ENCODE measurements at regions not wholly inside any gene's neighbourhood (a gene's known extent, or its start where the extent isn't known, plus 50 kb on each side); places are given as distances from the start of the nearest gene placed in this dataset.

- no peak for DNase-seq (ENCODE audit: low read depth)
These were observed 512.1 kb upstream of the LRRC4C start for GRCh38 chr11:41971592-41971991.

GRCh38 chr11:41978945-41979344 lies 519.5 kb upstream of the LRRC4C start:
- DNase-seq (ENCODE audit: low read depth), result peak; percentile 48

GRCh38 chr11:41980741-41981140 lies 521.3 kb upstream of the LRRC4C start:
- no peak for DNase-seq (ENCODE audit: low read depth)

- no peak for DNase-seq (ENCODE audit: low read depth)
These were observed 522.8 kb upstream of the LRRC4C start for GRCh38 chr11:41982276-41982675.

GRCh38 chr11:41982975-41983374 lies 523.5 kb upstream of the LRRC4C start:
- peak; percentile 7 for DNase-seq (ENCODE audit: low read depth)

GRCh38 chr11:41983475-41983874 lies 524.0 kb upstream of the LRRC4C start:
- peak; percentile 30 for DNase-seq (ENCODE audit: low read depth)

- DNase-seq (ENCODE audit: low read depth), result no peak
These were observed 524.6 kb upstream of the LRRC4C start for GRCh38 chr11:41984023-41984422.

GRCh38 chr11:41985799-41986198 lies 526.3 kb upstream of the LRRC4C start:
- DNase-seq (ENCODE audit: low read depth), result peak; percentile 22

- DNase-seq (ENCODE audit: low read depth), result no peak
These were observed 529.6 kb upstream of the LRRC4C start for GRCh38 chr11:41988951-41989572.

GRCh38 chr11:41989823-41990380 lies 530.5 kb upstream of the LRRC4C start:
- DNase-seq (ENCODE audit: low read depth), result no peak

GRCh38 chr11:41996533-41996932 lies 537.1 kb upstream of the LRRC4C start:
- DNase-seq (ENCODE audit: low read depth), result peak; percentile 9

- DNase-seq (ENCODE audit: low read depth), result no peak
These were observed 538.5 kb upstream of the LRRC4C start for GRCh38 chr11:41997844-41998401.

- DNase-seq (ENCODE audit: low read depth), result no peak
These were observed 539.6 kb upstream of the LRRC4C start for GRCh38 chr11:41999066-41999465.

- DNase-seq (ENCODE audit: low read depth), result no peak
These were observed 544.3 kb upstream of the LRRC4C start for GRCh38 chr11:42003801-42004200.

- DNase-seq (ENCODE audit: low read depth), result no peak
These were observed 547.3 kb upstream of the LRRC4C start for GRCh38 chr11:42006766-42007165.

GRCh38 chr11:42012271-42012670 lies 552.8 kb upstream of the LRRC4C start:
- no peak for DNase-seq (ENCODE audit: low read depth)

GRCh38 chr11:42013656-42014201 lies 554.3 kb upstream of the LRRC4C start:
- DNase-seq (ENCODE audit: low read depth), result no peak

- no peak for DNase-seq (ENCODE audit: low read depth)
These were observed 562.5 kb upstream of the LRRC4C start for GRCh38 chr11:42021911-42022310.

GRCh38 chr11:42023267-42023666 lies 563.8 kb upstream of the LRRC4C start:
- no peak for DNase-seq (ENCODE audit: low read depth)

- no peak for DNase-seq (ENCODE audit: low read depth)
These were observed 565.8 kb upstream of the LRRC4C start for GRCh38 chr11:42025121-42025803.

GRCh38 chr11:42034826-42035225 lies 575.4 kb upstream of the LRRC4C start:
- no peak for DNase-seq (ENCODE audit: low read depth)

GRCh38 chr11:42036201-42036600 lies 576.7 kb upstream of the LRRC4C start:
- no peak for DNase-seq (ENCODE audit: low read depth)

- DNase-seq (ENCODE audit: low read depth), result peak; percentile 12
These were observed 583.9 kb upstream of the LRRC4C start for GRCh38 chr11:42043312-42043711.
